HG03097 (cell line): ENCODE measurements at regions not wholly inside any gene's neighbourhood (a gene's known extent, or its start where the extent isn't known, plus 50 kb on each side); places are given as distances from the start of the nearest gene placed in this dataset.

Experiments
- ATAC-seq: cut with Tn5 transposase; IDR thresholded peaks from one replicate; pipeline ENCODE4 v1.9.1; 2021; ENCODE audit not compliant: unreplicated experiment, low FRiP score

- ATAC-seq = no peak
Measured at GRCh38 chr16:73186752-73187601, 139.0 kb upstream of the ZFHX3 start.

GRCh38 chr16:73185737-73186136 lies 137.8 kb upstream of the ZFHX3 start:
- ATAC-seq = no peak

GRCh38 chr16:73183611-73184092 lies 135.7 kb upstream of the ZFHX3 start:
- ATAC-seq = no peak

- no peak for ATAC-seq
Measured at GRCh38 chr16:73179705-73180331, 131.9 kb upstream of the ZFHX3 start.

GRCh38 chr16:73177729-73178295 lies 129.9 kb upstream of the ZFHX3 start:
- no peak for ATAC-seq

GRCh38 chr16:73176577-73177013 lies 128.7 kb upstream of the ZFHX3 start:
- ATAC-seq = no peak

GRCh38 chr16:73172973-73173709 lies 125.2 kb upstream of the ZFHX3 start:
- no peak for ATAC-seq

- ATAC-seq = no peak
Measured at GRCh38 chr16:73172241-73172972, 124.5 kb upstream of the ZFHX3 start.

- no peak for ATAC-seq
Measured at GRCh38 chr16:73171901-73172240, 123.9 kb upstream of the ZFHX3 start.

GRCh38 chr16:73171380-73171779 lies 123.5 kb upstream of the ZFHX3 start:
- ATAC-seq = no peak

- ATAC-seq = no peak
Measured at GRCh38 chr16:73170612-73171038, 122.7 kb upstream of the ZFHX3 start.

- no peak for ATAC-seq
Measured at GRCh38 chr16:73166947-73167550, 119.1 kb upstream of the ZFHX3 start.

- no peak for ATAC-seq
Measured at GRCh38 chr16:73166441-73166851, 118.5 kb upstream of the ZFHX3 start.

GRCh38 chr16:73163238-73163815 lies 115.4 kb upstream of the ZFHX3 start:
- ATAC-seq = no peak

GRCh38 chr16:73161977-73162376 lies 114.0 kb upstream of the ZFHX3 start:
- ATAC-seq = no peak

GRCh38 chr16:73159296-73159695 lies 111.4 kb upstream of the ZFHX3 start:
- ATAC-seq = no peak

GRCh38 chr16:73157861-73158260 lies 109.9 kb upstream of the ZFHX3 start:
- no peak for ATAC-seq

GRCh38 chr16:73154063-73154870 lies 106.3 kb upstream of the ZFHX3 start:
- no peak for ATAC-seq
